Esophagus mucosa (tissue), 1 donor: ENCODE measurements at regions not wholly inside any gene's neighbourhood (a gene's known extent, or its start where the extent isn't known, plus 50 kb on each side); places are given as distances from the start of the nearest gene placed in this dataset.
"Not testable (repeated sequence)": the region's sequence is repeated elsewhere in the genome, so short reads cannot be mapped to it uniquely, and the experiment has no call there.

ENCODE experiments used
- ATAC-seq: fragments of 200-7000 bp; cut with Tn5 transposase; one replicate; pipeline ENCODE4 v1.9.1; 2020
- donor health status: DM: yes; HTN: yes; CAD: no.

DNA sequence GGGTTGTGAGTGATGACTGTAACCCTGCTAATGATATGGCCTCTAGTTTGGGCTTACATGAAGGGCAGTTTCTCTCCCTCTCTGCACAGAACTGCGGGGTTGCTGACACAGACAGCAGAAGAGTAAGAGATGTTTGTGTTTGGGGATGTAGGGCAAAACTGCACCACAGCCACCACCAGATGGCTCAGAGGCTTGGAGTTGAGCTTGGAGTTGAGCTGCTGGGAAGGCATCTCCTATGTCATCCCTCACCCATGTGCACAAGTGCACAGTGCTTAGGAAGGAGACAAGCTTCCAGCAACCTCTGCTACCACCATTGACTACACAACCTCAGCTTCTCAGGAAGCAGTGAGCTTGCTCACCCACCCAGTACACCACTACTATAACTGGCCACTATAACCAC is 303.9 kb upstream of the DEFB112 start:
- peak; percentile 63 for ATAC-seq

DNA sequence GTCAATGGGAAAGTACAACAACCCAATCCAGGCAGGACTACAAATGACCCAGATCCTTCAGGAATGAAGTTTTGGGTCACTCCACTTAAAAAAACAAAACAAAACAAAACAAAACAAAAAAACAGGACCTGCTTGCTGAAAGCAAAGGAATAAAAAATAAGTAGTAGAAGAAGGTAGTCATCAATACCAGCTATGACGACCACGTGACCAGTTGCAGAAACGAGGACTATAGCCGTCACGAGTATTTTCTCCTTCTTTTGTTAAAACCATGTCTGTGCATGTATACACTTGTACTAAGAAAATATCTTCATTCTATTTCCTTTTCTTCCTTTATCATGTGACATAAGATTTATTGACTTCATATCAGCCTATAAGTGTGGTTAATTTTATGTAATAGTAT is 308.4 kb upstream of the DEFB112 start:
- no peak for ATAC-seq

- peak; percentile 99 for ATAC-seq
Measured at GRCh38 chr6:50361641-50362331, 312.1 kb upstream of the DEFB112 start.

DNA sequence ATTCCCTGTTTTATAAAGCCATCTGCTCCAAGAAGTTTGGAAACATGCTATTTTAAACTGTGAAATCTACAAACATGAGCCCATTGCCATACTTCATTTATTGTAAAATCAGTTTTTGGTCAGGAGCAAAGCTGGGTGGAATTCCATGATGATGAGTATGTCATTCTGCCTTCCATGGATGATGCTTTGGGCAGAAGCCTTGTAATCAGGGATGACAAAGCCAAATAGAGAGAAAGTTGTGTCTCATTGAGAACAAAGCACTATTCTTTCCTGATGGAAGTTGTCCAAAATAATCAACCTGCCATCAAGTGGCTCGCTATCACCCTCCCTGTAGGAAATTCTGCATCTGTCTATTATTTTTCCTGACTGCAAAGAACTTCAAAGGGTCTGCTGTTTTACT is 313.0 kb upstream of the DEFB112 start:
- ATAC-seq = no peak

GRCh38 chr6:50369996-50370395 is 320.3 kb upstream of the DEFB112 start:
- ATAC-seq = no peak

DNA sequence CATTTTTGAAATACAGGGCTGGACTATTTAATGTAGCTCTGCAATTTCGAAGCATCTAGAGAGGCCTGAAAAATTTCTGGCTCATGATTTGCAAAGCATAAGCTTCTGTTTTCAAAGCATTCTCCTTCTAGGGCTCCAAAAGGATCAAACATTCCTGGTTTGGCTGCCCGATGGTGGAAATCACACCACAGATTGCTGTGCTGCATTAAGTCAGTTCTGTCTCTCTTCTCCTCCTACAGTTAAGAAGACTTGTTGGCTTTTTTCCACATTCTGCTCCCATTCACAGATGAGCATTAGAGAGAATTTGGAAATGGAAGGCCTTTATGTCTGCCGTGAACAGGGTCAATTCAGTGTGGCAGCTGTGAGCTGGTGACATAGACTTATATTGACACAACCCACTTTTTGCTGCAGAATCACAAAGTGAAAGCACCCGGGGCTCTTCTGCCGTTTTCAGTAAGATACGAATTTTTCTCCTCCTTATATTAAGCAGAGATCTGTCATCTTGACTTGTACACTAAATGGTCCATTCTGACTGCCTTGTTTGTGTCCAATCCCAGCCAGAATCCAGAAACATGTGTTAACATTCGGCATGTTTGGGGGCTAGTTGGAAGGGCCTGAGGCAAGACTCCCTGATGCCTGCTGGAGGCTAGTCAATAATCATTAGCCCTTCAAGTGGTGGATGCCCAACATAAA is 330.8 kb upstream of the DEFB112 start:
- ATAC-seq = no peak

GRCh38 chr6:50381099-50381415 is 331.3 kb upstream of the DEFB112 start:
- no peak for ATAC-seq

DNA sequence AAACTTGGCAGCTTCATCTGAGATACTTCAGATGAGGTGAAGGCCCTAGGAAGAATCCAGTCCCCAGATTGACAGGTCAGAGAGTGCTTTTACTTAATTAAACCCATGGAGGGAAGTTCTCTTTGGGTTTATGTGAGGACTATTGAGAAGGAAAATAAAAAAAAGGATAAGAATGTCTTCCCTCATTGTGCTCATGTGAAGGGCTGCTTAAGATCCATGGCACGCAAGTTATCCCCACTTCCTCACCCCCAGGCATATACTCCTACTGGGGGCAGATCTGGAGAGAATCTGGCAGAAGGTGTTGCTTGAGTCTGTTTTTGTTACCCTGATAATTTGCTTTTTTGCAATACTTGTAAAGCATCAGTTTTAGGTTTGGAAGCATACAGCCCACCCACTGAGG is 322.9 kb upstream of the TFAP2D start:
- no peak for ATAC-seq

DNA sequence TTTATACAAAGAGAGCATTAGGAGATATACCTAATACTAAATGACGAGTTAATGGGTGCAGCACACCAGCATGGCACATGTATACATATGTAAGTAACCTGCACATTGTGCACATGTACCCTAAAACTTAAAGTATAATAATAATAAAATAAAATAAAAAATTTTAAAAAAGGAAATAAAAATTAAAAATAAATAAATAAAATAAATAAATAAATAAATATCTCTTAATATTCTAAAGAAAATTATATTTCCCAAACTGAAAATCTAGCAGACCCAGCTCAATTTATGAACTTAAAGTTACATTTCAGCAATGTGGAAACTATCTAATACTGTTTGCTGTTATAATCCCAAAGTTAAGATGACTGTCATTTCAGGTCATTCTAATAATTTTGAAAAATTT is 319.2 kb upstream of the TFAP2D start:
- ATAC-seq = not testable (repeated sequence)

- no peak for ATAC-seq
Measured at GRCh38 chr6:50404643-50405042, 308.7 kb upstream of the TFAP2D start.

- no peak for ATAC-seq
Measured at GRCh38 chr6:50410579-50410978, 302.7 kb upstream of the TFAP2D start.

DNA sequence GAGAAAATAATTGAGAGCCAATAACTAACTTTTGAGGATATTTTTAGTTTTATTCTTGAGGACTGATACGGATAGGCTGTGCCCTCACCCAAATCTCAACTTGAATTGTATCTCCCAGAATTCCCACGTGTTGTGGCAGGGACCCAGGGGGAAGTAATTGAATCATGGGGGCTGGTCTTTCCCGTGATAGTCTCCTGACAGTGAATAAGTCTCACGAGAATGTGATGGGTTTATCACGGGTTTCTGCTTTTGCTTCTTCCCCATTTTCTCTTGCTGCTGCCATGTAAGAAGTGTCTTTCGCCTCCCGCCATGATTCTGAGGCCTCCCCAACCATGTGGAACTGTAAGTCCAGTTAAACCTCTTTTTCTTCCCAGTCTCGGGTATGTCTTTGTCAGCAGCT is 292.3 kb upstream of the TFAP2D start:
- ATAC-seq = not testable (repeated sequence)

DNA sequence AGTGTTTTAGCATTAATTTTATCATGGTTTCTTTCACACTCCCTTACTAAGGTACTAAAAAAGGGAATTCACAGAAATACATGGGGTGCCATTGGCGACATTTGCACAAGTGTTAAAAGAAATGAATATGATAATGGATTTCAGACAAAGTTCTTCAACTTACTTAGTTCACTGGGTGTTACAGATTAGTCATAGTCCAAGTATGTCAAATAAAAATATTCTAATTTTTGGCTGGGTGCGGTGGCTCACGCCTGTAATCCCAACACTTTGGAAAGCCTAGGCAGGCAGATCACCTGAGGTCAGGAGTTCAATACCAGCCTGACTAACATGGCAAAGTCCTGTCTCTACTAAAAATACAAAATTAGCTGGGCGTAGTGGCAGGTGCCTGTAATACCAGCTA is 286.1 kb upstream of the TFAP2D start:
- no peak for ATAC-seq

DNA sequence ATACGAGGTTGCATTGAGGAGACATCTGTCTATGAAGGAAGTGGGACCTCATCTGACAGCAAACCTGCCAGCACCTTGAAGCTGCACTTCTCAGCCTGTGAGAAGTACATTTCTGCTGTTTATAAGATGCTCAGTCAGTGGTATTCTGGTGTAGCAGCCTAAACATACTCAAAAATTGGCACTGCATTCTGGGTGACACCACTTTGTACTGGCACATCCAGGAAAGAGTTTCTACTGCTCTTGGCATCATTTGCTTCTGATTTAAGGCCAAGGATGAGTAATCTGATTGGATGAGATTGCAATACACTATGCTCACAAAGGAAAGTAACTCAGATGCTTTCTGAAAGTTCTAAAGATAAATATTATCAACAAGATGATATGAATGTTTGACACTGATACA is 275.4 kb upstream of the TFAP2D start:
- ATAC-seq = no peak

GRCh38 chr6:50442531-50443040 is 270.7 kb upstream of the TFAP2D start:
- ATAC-seq = no peak

- ATAC-seq = no peak
Measured at GRCh38 chr6:50443144-50443543, 270.2 kb upstream of the TFAP2D start.

- no peak for ATAC-seq
Measured at GRCh38 chr6:50449128-50449527, 264.2 kb upstream of the TFAP2D start.

GRCh38 chr6:50451826-50452400 is 261.4 kb upstream of the TFAP2D start:
- ATAC-seq = no peak

- ATAC-seq = no peak
Measured at GRCh38 chr6:50455029-50455428, 258.3 kb upstream of the TFAP2D start.

DNA sequence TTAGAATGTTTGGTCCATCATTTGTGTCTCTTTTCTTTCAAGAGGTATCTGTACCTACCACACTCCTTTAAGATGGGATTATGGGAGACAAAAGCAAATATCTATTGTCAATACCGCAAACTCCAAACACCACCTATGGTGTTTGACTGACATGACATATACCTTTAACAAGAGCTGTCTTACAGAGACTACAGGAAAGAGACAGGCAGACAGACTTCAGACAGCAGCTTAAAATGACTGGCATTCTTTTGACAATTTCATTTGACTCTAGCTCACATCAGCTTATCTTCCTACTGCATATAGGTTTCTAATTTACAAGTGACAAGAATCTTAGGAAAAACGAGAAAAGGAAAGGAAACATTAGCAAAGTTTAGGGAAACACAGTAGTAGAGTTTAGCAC is 256.0 kb upstream of the TFAP2D start:
- ATAC-seq = no peak

DNA sequence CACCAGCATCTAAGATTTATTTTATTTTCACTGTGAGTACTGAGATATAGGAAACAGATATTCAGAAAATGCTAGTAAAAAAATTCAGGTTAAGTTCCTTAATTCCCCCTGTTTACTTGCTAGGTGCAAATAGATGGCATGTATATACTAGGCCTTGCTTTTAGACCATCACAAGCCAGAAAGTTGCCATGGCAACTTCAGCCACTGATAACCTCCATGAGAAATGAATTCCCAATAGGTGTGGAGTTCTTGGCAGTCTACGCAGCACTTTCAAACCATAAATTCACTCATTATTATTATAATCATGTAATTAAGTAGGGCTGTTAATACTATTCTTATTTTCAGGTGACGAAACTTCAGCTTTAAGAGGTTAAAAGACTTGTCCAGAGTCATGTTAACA is 251.6 kb upstream of the TFAP2D start:
- ATAC-seq = no peak

- ATAC-seq = no peak
Measured at GRCh38 chr6:50463931-50464330, 249.4 kb upstream of the TFAP2D start.

GRCh38 chr6:50467931-50468330 is 245.4 kb upstream of the TFAP2D start:
- ATAC-seq = no peak

- no peak for ATAC-seq
Measured at GRCh38 chr6:50471041-50471440, 242.3 kb upstream of the TFAP2D start.
